ENCODE measurements at regions not wholly inside any gene's neighbourhood (a gene's known extent, or its start where the extent isn't known, plus 50 kb on each side); places are given as distances from the start of the nearest gene placed in this dataset.

- no peak overlapping the region for H2AK5ac ChIP-seq (ENCODE audit: insufficient read length, low read length)
- Mint-ChIP-seq H3K27ac (peak overlapping the region in 1 of 3 experiments; percentile 26; a peak in 1 of 7 replicates), H3K27me3 (ENCODE audit: low read depth) (peaks cover 10% of the 10 kb centered on the region), H3K4me3 (no peak overlapping the region), H3K36me3 (ENCODE audit: insufficient read depth in 1 of 3, low read depth in 3 of 3) (no peaks in the 10 kb centered on the region), H3K9me3 (no peaks in the 10 kb centered on the region), H3K4me1 (peaks cover 47 to 63% of the 10 kb centered on the region in 2 experiments)
- no peak overlapping the region for H3K9ac ChIP-seq (ENCODE audit: extremely low read depth, insufficient read length, low read length)
- no peak overlapping the region for H3K56ac ChIP-seq (ENCODE audit: insufficient read length, low read depth, low read length)
- peaks cover 13% of the 10 kb centered on the region; the same call in 1 of the 2 replicates for H3K4me1 ChIP-seq (ENCODE audit: insufficient read depth, low read length)
- H3K79me1 ChIP-seq (ENCODE audit: insufficient read depth, low read depth, low read length, poor library complexity, severe bottlenecking), result no peaks in the 10 kb centered on the region
- H3K27ac ChIP-seq (ENCODE audit: insufficient read length, low read depth, low read length), result no peak overlapping the region
- 100% methylated on average over 1 of the region's 12 CpGs for WGBS (ENCODE audit: extremely low coverage, insufficient read length, low lambda C conversion rate)
- H2BK120ac ChIP-seq (ENCODE audit: low read depth, low read length, poor library complexity, severe bottlenecking), result no peak overlapping the region
- DNase-seq, result peak; percentile 95
- no peak overlapping the region for H3K4me2 ChIP-seq (ENCODE audit: insufficient read depth, insufficient read length, low read length)
- H4K20me1 ChIP-seq (ENCODE audit: control insufficient read depth, insufficient read depth, insufficient read length), result no peaks in the 10 kb centered on the region
- H3K14ac ChIP-seq (ENCODE audit: insufficient read depth, low read length), result no peak overlapping the region
- no peaks in the 10 kb centered on the region for H3K79me2 ChIP-seq (ENCODE audit: insufficient read depth, low read length)
- no peak overlapping the region for H3K18ac ChIP-seq (ENCODE audit: insufficient read length, low read depth, low read length)
- no peak overlapping the region for H4K8ac ChIP-seq (replicated peaks; ENCODE audit: insufficient read length, low read depth, low read length)
- no peaks in the 10 kb centered on the region for H3K23me2 ChIP-seq (ENCODE audit: insufficient read length, low read depth, low read length, poor library complexity, severe bottlenecking)
- H4K91ac ChIP-seq (ENCODE audit: insufficient read length, low read depth, low read length), result no peak overlapping the region
- no peaks in the 10 kb centered on the region for H3K9me3 ChIP-seq (ENCODE audit: control insufficient read depth, low read depth, low read length)
- no peak overlapping the region for H2BK5ac ChIP-seq (ENCODE audit: insufficient read length, low read length)
- peak; percentile 96 for TF ChIP-seq CTCF (conservative IDR thresholded peaks at IDR 0.05)
- H3K27me3 ChIP-seq (ENCODE audit: insufficient read depth, low read length), result no peaks in the 10 kb centered on the region
- H2BK20ac ChIP-seq (ENCODE audit: low read depth, low read length, poor library complexity, severe bottlenecking), result no peak overlapping the region
- H4K5ac ChIP-seq (ENCODE audit: insufficient read length, low read depth, low read length), result no peak overlapping the region
- no peak overlapping the region for H3K4ac ChIP-seq (ENCODE audit: low read depth, low read length)
- no peak overlapping the region for H3T11ph ChIP-seq (ENCODE audit: low read length)
- no peak overlapping the region for H2BK12ac ChIP-seq (ENCODE audit: insufficient read length, low read depth, low read length)
- no peak overlapping the region for H2BK15ac ChIP-seq (ENCODE audit: low read depth, low read length)
- H2AFZ ChIP-seq (ENCODE audit: low read length), result no peak overlapping the region
- no peak overlapping the region for H3K23ac ChIP-seq (ENCODE audit: insufficient read length, low read depth, low read length)
These were observed 89.0 kb downstream of the MARCHF4 start for GRCh38 chr2:216283038-216283900.
